K562 (cell line): ENCODE measurements at regions not wholly inside any gene's neighbourhood (a gene's known extent, or its start where the extent isn't known, plus 50 kb on each side); places are given as distances from the start of the nearest gene placed in this dataset.

Experiments
- BDP1 ChIP-seq: IDR thresholded peaks from 3 replicates; pipeline ENCODE4 v1.6.1; 2011; ENCODE audit not compliant: insufficient read length, insufficient read depth
- CEBPG ChIP-seq, 3 experiments: fragments of 200-800 bp in 1 of 3; sonication (Bioruptor generic) in 1 of 3; sonication (generic) in 1 of 3; formaldehyde crosslinking in 1 of 3; IDR thresholded peaks in 2 of 3; conservative IDR thresholded peaks in 1 of 3; 2 replicates each; pipeline versions ENCODE4 v1.6.1 to v1.8.0; 2016 to 2022; ENCODE audit warnings: missing compliant biosample characterization in 2 of 3, missing genetic modification characterization in 2 of 3, mild to moderate bottlenecking in 1 of 3, missing genetic modification reagents in 1 of 3
- CSDE1 ChIP-seq, 2 experiments: fragments of 450-650 bp; IDR thresholded peaks; 2 replicates each; pipeline ENCODE4 v1.6.1; 2016; ENCODE audit warnings: mild to moderate bottlenecking in 1 of 2
- CTBP1 ChIP-seq: fragments of 450-650 bp; IDR thresholded peaks from 2 replicates; pipeline ENCODE4 v1.6.1; 2016; ENCODE audit warnings: borderline replicate concordance
- FOXJ3 ChIP-seq: sonication (generic); formaldehyde crosslinking; IDR thresholded peaks from 2 replicates; pipeline ENCODE4 v1.4.0; 2020; ENCODE audit warnings: mild to moderate bottlenecking, missing genetic modification reagents
- FUS ChIP-seq: fragments of 200-400 bp; formaldehyde crosslinking; optimal IDR thresholded peaks from 2 replicates; pipeline ENCODE3; 2017; ENCODE audit warnings: low read depth, low read length
- KAT7 ChIP-seq: sonication (generic); formaldehyde crosslinking; IDR thresholded peaks from 2 replicates; pipeline ENCODE4 v1.8.0; 2022; ENCODE audit warnings: missing genetic modification reagents, mild to moderate bottlenecking, borderline replicate concordance
- MAZ ChIP-seq, 2 experiments: fragments of 450-650 bp in 1 of 2; sonication (generic) in 1 of 2; formaldehyde crosslinking; IDR thresholded peaks in 1 of 2; conservative IDR thresholded peaks in 1 of 2; 2 replicates each; pipeline versions ENCODE4 v1.4.0 to v1.5.0; 2020; ENCODE audit warnings: mild to moderate bottlenecking in 1 of 2, missing genetic modification reagents in 1 of 2
- MCM3 ChIP-seq: fragments of 450-650 bp; IDR thresholded peaks from 2 replicates; pipeline ENCODE4 v1.6.1; 2016
- MEF2A ChIP-seq: IDR thresholded peaks from 2 replicates; pipeline ENCODE4 v1.6.1; 2011; ENCODE audit warnings: low read depth, mild to moderate bottlenecking, low read length, moderate library complexity; ENCODE audit not compliant: control insufficient read depth
- MYC ChIP-seq, 2 experiments: fragments of 250-450 bp in 1 of 2; sonication (Bioruptor Pico) in 1 of 2; IDR thresholded peaks; 2 replicates each; pipeline versions ENCODE4 v1.5.1 to v1.6.1; 2012 to 2021; ENCODE audit warnings: low read depth in 2 of 2, borderline replicate concordance in 1 of 2, improper control_type of control experiment in 1 of 2, low read length in 1 of 2, mild to moderate bottlenecking in 1 of 2, moderate library complexity in 1 of 2
- NFATC3 ChIP-seq: fragments of 450-650 bp; IDR thresholded peaks from 2 replicates; pipeline ENCODE4 v1.6.1; 2017; ENCODE audit warnings: mild to moderate bottlenecking
- POLR2H ChIP-seq: IDR thresholded peaks from 2 replicates; pipeline ENCODE4 v1.6.1; 2016; ENCODE audit warnings: missing genetic modification characterization, low read depth, mild to moderate bottlenecking, control low read depth, missing compliant biosample characterization, moderate library complexity
- PTBP1 ChIP-seq: fragments of 200-400 bp; formaldehyde crosslinking; IDR thresholded peaks from 2 replicates; pipeline ENCODE4 v1.6.1; 2017; ENCODE audit warnings: low read depth, low read length
- PURB ChIP-seq: sonication (generic); formaldehyde crosslinking; IDR thresholded peaks from 2 replicates; pipeline ENCODE4 v1.9.0; 2021; ENCODE audit warnings: low read depth, mild to moderate bottlenecking, missing genetic modification reagents
- RBM39 ChIP-seq: fragments of 200-400 bp; formaldehyde crosslinking; optimal IDR thresholded peaks from 2 replicates; pipeline ENCODE3; 2018; ENCODE audit warnings: low read depth, low read length
- SIN3A ChIP-seq, 2 experiments: fragments of 150-350 bp in 1 of 2; IDR thresholded peaks; 2 replicates each; pipeline ENCODE4 v1.6.1; 2011 to 2016; ENCODE audit warnings: borderline replicate concordance in 2 of 2, low read depth in 2 of 2, low read length in 2 of 2, mild to moderate bottlenecking in 2 of 2, moderate library complexity in 2 of 2; ENCODE audit not compliant: control insufficient read depth in 1 of 2
- SNIP1 ChIP-seq: fragments of 450-650 bp; IDR thresholded peaks from 2 replicates; pipeline ENCODE4 v1.7.1; 2017; ENCODE audit warnings: low read depth, mild to moderate bottlenecking
- TRIM24 ChIP-seq, 2 experiments: fragments of 450-650 bp; IDR thresholded peaks; 2 replicates each; pipeline ENCODE4 v1.6.1; 2016
- U2AF2 ChIP-seq: fragments of 200-400 bp; formaldehyde crosslinking; optimal IDR thresholded peaks from 2 replicates; pipeline ENCODE3; 2017; ENCODE audit warnings: low read depth, mild to moderate bottlenecking, low read length
- ZBED1 ChIP-seq: IDR thresholded peaks from 2 replicates; pipeline ENCODE4 v1.6.1; 2014
- ZNF282 ChIP-seq: sonication (generic); formaldehyde crosslinking; IDR thresholded peaks from 2 replicates; pipeline ENCODE4 v1.8.1; 2023; ENCODE audit warnings: missing genetic modification reagents
- ZNF584 ChIP-seq: fragments of 200-800 bp; sonication (Bioruptor generic); IDR thresholded peaks from 2 replicates; pipeline ENCODE4 v1.6.1; 2016; ENCODE audit warnings: low read depth, mild to moderate bottlenecking, missing genetic modification characterization, missing compliant biosample characterization
- ZNF695 ChIP-seq: fragments of 450-650 bp; formaldehyde crosslinking; IDR thresholded peaks from 2 replicates; pipeline ENCODE4 v1.4.0; 2020; ENCODE audit warnings: mild to moderate bottlenecking, moderate library complexity
- ZNF830 ChIP-seq: fragments of 250-450 bp; sonication (Bioruptor Pico); IDR thresholded peaks from 2 replicates; pipeline ENCODE4 v1.5.0; 2021; ENCODE audit warnings: mild to moderate bottlenecking
- TF ChIP-seq, protein P1 (sequence below): fragments of 250-450 bp; sonication (Bioruptor Pico); IDR thresholded peaks from 2 replicates; pipeline ENCODE4 v1.8.0; 2021; ENCODE audit warnings: moderate library complexity, mild to moderate bottlenecking, inconsistent platforms
- TF ChIP-seq, protein P2 (sequence below): sonication (generic); formaldehyde crosslinking; IDR thresholded peaks from 2 replicates; pipeline ENCODE4 v1.8.1; 2022; ENCODE audit warnings: missing genetic modification reagents
- TF ChIP-seq, protein P3 (sequence below): sonication (generic); formaldehyde crosslinking; IDR thresholded peaks from 2 replicates; pipeline ENCODE4 v1.8.0; 2022; ENCODE audit warnings: missing genetic modification reagents, mild to moderate bottlenecking, borderline replicate concordance

DNA sequence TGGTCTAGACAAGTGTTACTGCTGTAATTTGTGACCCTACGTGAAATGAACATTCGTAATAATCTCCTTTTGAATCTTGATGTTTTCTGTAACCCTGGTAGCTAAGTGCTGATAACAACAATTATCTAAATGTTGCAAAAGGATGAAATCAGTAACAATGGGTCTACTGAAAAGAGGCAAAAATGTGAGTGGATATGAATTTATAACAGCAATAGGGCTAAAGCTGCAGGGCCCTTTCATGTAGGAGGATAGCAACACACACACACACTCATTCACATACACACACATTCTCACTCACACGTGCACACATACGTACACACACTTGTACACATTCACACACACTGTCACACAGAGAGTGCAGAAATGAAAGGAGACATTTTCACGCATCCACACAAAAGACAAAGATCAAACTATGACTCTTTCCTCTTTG lies 200.8 kb upstream of the NEBL start (continued):
- TF ChIP-seq MCM3: no peak
- TF ChIP-seq MYC (IDR thresholded peaks at IDR 0.05; ENCODE audit: low read depth, low read length): no peak
- TF ChIP-seq MYC (CRISPR knock-in tag; IDR thresholded peaks at IDR 0.05; ENCODE audit: borderline replicate concordance, low read depth): no peak
- TF ChIP-seq, protein P1, sequence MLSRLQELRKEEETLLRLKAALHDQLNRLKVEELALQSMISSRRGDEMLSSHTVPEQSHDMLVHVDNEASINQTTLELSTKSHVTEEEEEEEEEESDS (CRISPR knock-in tag): 0 out of 2 replicates have a peak, but pooled peaks have one; percentile 34
- TF ChIP-seq CTBP1: no peak
- no peak for TF ChIP-seq U2AF2
- TF ChIP-seq, protein P2, sequence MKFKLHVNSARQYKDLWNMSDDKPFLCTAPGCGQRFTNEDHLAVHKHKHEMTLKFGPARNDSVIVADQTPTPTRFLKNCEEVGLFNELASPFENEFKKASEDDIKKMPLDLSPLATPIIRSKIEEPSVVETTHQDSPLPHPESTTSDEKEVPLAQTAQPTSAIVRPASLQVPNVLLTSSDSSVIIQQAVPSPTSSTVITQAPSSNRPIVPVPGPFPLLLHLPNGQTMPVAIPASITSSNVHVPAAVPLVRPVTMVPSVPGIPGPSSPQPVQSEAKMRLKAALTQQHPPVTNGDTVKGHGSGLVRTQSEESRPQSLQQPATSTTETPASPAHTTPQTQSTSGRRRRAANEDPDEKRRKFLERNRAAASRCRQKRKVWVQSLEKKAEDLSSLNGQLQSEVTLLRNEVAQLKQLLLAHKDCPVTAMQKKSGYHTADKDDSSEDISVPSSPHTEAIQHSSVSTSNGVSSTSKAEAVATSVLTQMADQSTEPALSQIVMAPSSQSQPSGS (CRISPR knock-in tag): no peak
- peak; percentile 94 for TF ChIP-seq POLR2H (tag)
- no peak for TF ChIP-seq RBM39
- TF ChIP-seq TRIM24 (IDR thresholded peaks at IDR 0.05): no peak; a peak in 1 of 4 replicates
- TF ChIP-seq CEBPG (CRISPR knock-in tag; IDR thresholded peaks at IDR 0.05): no peak; the same call in 1 of the 2 replicates
- peak in 1 of 2 experiments; percentile 4; a peak in 1 of 4 replicates for TF ChIP-seq CEBPG (tag; conservative IDR thresholded peaks at IDR 0.05 in 1 of 2, IDR thresholded peaks at IDR 0.05 in 1 of 2)
- no peak for TF ChIP-seq FOXJ3 (CRISPR knock-in tag)
- TF ChIP-seq ZNF282 (CRISPR knock-in tag): no peak
- no peak for TF ChIP-seq ZNF584 (CRISPR knock-in tag)
- TF ChIP-seq, protein P3, sequence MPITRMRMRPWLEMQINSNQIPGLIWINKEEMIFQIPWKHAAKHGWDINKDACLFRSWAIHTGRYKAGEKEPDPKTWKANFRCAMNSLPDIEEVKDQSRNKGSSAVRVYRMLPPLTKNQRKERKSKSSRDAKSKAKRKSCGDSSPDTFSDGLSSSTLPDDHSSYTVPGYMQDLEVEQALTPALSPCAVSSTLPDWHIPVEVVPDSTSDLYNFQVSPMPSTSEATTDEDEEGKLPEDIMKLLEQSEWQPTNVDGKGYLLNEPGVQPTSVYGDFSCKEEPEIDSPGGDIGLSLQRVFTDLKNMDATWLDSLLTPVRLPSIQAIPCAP (CRISPR knock-in tag): no peak
- no peak for TF ChIP-seq ZNF830
- TF ChIP-seq FUS: no peak
- no peak for TF ChIP-seq NFATC3
- TF ChIP-seq PTBP1: no peak
- TF ChIP-seq PURB (CRISPR knock-in tag): no peak
- no peak for TF ChIP-seq BDP1
- TF ChIP-seq ZNF695: no peak
- no peak for TF ChIP-seq CSDE1 (IDR thresholded peaks at IDR 0.05)
- no peak for TF ChIP-seq SNIP1
- TF ChIP-seq SIN3A (IDR thresholded peaks at IDR 0.05; ENCODE audit: borderline replicate concordance in 2 of 2, control insufficient read depth in 1 of 2, low read depth in 2 of 2, low read length in 2 of 2): no peak
- peak in 1 of 2 experiments; percentile 78; a peak in 2 of 4 replicates for TF ChIP-seq MAZ (CRISPR knock-in tag; conservative IDR thresholded peaks at IDR 0.05 in 1 of 2, IDR thresholded peaks at IDR 0.05 in 1 of 2)
- TF ChIP-seq ZBED1: no peak
- TF ChIP-seq KAT7: no peak
- no peak for TF ChIP-seq MEF2A
